Esophagus muscularis mucosa (tissue), 4 donors: ENCODE measurements at regions not wholly inside any gene's neighbourhood (a gene's known extent, or its start where the extent isn't known, plus 50 kb on each side); places are given as distances from the start of the nearest gene placed in this dataset.

Experiments
- DNase-seq: peaks from one replicate; pipeline ENCODE4 v3.0.0-alpha.2; 2017; ENCODE audit errors: extremely low spot score
- H3K27ac ChIP-seq, 4 donors: fragments of 200-600 bp; sonication (generic); replicated peaks in 1 of 4; 1 replicate in 3 of 4; 2 replicates in 1 of 4; pipeline ENCODE4 v1.5.1; 2016 to 2019; ENCODE audit warnings: mild to moderate bottlenecking in 1 of 4
- H3K27me3 ChIP-seq, 4 donors: fragments of 200-600 bp; sonication (generic); one replicate each; pipeline versions ENCODE4 v1.5.1 to v1.6.0; 2016 to 2019
- H3K36me3 ChIP-seq, 4 donors: fragments of 200-600 bp; sonication (generic); one replicate each; pipeline ENCODE4 v1.5.1; 2016 to 2019
- H3K4me1 ChIP-seq, 4 donors: fragments of 200-600 bp; sonication (generic); one replicate each; pipeline ENCODE4 v1.5.1; 2016 to 2019
- H3K4me3 ChIP-seq, 4 donors: fragments of 200-600 bp; sonication (generic); 1 replicate in 2 of 4; 2 replicates in 2 of 4; pipeline ENCODE4 v1.5.1; 2016 to 2019; ENCODE audit warnings: mild to moderate bottlenecking in 4 of 4, moderate library complexity in 1 of 4
- H3K9me3 ChIP-seq, 4 donors: fragments of 200-600 bp; sonication (generic); 1 replicate in 3 of 4; 2 replicates in 1 of 4; pipeline ENCODE4 v1.5.1; 2016 to 2019
- CTCF ChIP-seq, 3 experiments: fragments of 200-600 bp in 2 of 3; fragments of 450-650 bp in 1 of 3; sonication (generic) in 2 of 3; IDR thresholded peaks; one replicate each; pipeline ENCODE4 v1.5.1; 2017 to 2019; ENCODE audit warnings: antibody characterized with exemption in 3 of 3, mild to moderate bottlenecking in 2 of 3, moderate library complexity in 1 of 3
- EP300 ChIP-seq: sonication (generic); formaldehyde crosslinking; IDR thresholded peaks from one replicate; pipeline ENCODE4 v1.6.1; 2017; ENCODE audit warnings: antibody characterized with exemption
- POLR2A ChIP-seq: fragments of 450-650 bp; IDR thresholded peaks from one replicate; pipeline ENCODE4 v1.6.1; 2017; ENCODE audit warnings: antibody characterized with exemption, moderate library complexity, mild to moderate bottlenecking, low read depth
- POLR2AphosphoS5 ChIP-seq, 2 donors: sonication (generic); formaldehyde crosslinking; IDR thresholded peaks; one replicate each; pipeline ENCODE4 v1.6.1; 2017; ENCODE audit warnings: antibody characterized with exemption in 2 of 2
- WGBS: methylation state at CpG from one replicate; pipeline ENCODE4 v1.1.5; 2018; 5-methylcytosine and 5-hydroxymethylcytosine counted together
- intact Hi-C: fragments of 100-400 bp; cut with DNase I; formaldehyde crosslinking; loops from one replicate; pipeline ENCODE4 v1.15.1; 2023

- no peak overlapping the region for H3K27ac ChIP-seq
- 82% methylated on average over 6 of the region's 6 CpGs for WGBS
- TF ChIP-seq EP300, result no peak
- TF ChIP-seq POLR2A, result no peak
- TF ChIP-seq POLR2AphosphoS5 (IDR thresholded peaks at IDR 0.05), result no peak
- TF ChIP-seq CTCF (IDR thresholded peaks at IDR 0.05), result no peak
- intact Hi-C loops, result no loop called here
- no peak for DNase-seq
- H3K27me3 ChIP-seq, result no peaks in the 10 kb centered on the region
- H3K4me3 ChIP-seq, result no peak overlapping the region
- H3K36me3 ChIP-seq, result no peaks in the 10 kb centered on the region
- no peaks in the 10 kb centered on the region for H3K9me3 ChIP-seq
- H3K4me1 ChIP-seq, result peaks cover 0 to 5% (median 0%) of the 10 kb centered on the region in 4 donors
Measured at GRCh38 chrX:9127986-9128385, 94.1 kb upstream of the FAM9B start.

GRCh38 chrX:9130031-9130430, 96.1 kb upstream of the FAM9B start:
- TF ChIP-seq EP300, result no peak
- TF ChIP-seq CTCF (IDR thresholded peaks at IDR 0.05), result no peak
- H3K27me3 ChIP-seq, result no peaks in the 10 kb centered on the region
- WGBS, result 86% methylated on average over 8 of the region's 8 CpGs
- no peak for DNase-seq
- no peak overlapping the region for H3K4me3 ChIP-seq
- H3K36me3 ChIP-seq, result no peaks in the 10 kb centered on the region
- H3K4me1 ChIP-seq, result peaks cover 0 to 5% (median 0%) of the 10 kb centered on the region in 4 donors
- intact Hi-C loops, result no loop called here
- no peak overlapping the region for H3K27ac ChIP-seq
- H3K9me3 ChIP-seq, result no peaks in the 10 kb centered on the region

GRCh38 chrX:9131066-9131465, 97.1 kb upstream of the FAM9B start:
- Histone ChIP-seq H3K4me3 (no peak overlapping the region), H3K27me3 (no peaks in the 10 kb centered on the region), H3K9me3 (no peaks in the 10 kb centered on the region), H3K27ac (no peak overlapping the region), H3K4me1 (peaks cover 0 to 5% (median 0%) of the 10 kb centered on the region in 4 donors), H3K36me3 (no peaks in the 10 kb centered on the region)
- intact Hi-C loops, result no loop called here
- DNase-seq, result no peak
- TF ChIP-seq POLR2A (no peak), EP300 (no peak), CTCF (IDR thresholded peaks at IDR 0.05) (no peak), POLR2AphosphoS5 (IDR thresholded peaks at IDR 0.05) (no peak)
- 90% methylated on average over 4 of the region's 4 CpGs for WGBS

GRCh38 chrX:9132036-9132638, 98.2 kb upstream of the FAM9B start:
- WGBS, result 73% methylated on average over 5 of the region's 5 CpGs
- H3K4me1 ChIP-seq, result no peaks in the 10 kb centered on the region
- H3K4me3 ChIP-seq, result no peak overlapping the region
- H3K27ac ChIP-seq, result no peak overlapping the region
- H3K36me3 ChIP-seq, result no peaks in the 10 kb centered on the region
- H3K9me3 ChIP-seq, result no peaks in the 10 kb centered on the region
- intact Hi-C loops, result no loop called here
- H3K27me3 ChIP-seq, result no peaks in the 10 kb centered on the region
- no peak for DNase-seq
- TF ChIP-seq POLR2A, result no peak
- TF ChIP-seq CTCF (IDR thresholded peaks at IDR 0.05), result no peak
- no peak for TF ChIP-seq POLR2AphosphoS5 (IDR thresholded peaks at IDR 0.05)
- TF ChIP-seq EP300, result no peak

- Histone ChIP-seq H3K9me3 (no peaks in the 10 kb centered on the region), H3K4me1 (no peaks in the 10 kb centered on the region), H3K36me3 (no peaks in the 10 kb centered on the region), H3K27ac (no peak overlapping the region), H3K4me3 (no peak overlapping the region), H3K27me3 (no peaks in the 10 kb centered on the region)
- DNase-seq, result no peak
- TF ChIP-seq POLR2A, result no peak
- intact Hi-C loops, result no loop called here
- 59% methylated on average over 1 of the region's 1 CpG for WGBS
Measured at GRCh38 chrX:9133426-9133825, 99.5 kb upstream of the FAM9B start.
